NCI-H1694 (cell line): ENCODE measurements at regions not wholly inside any gene's neighbourhood (a gene's known extent, or its start where the extent isn't known, plus 50 kb on each side); places are given as distances from the start of the nearest gene placed in this dataset.

ENCODE experiments used
- DNase-seq: peaks from one replicate; lab custom pipeline; 2025; lab: John Stamatoyannopoulos, UW

GRCh38 chr1:103854279-103854678, 104.6 kb downstream of the AMY1C start:
- no peak for DNase-seq

- no peak for DNase-seq
Observed at GRCh38 chr1:103859721-103860120, 110.0 kb downstream of the AMY1C start.

- no peak for DNase-seq
Observed at GRCh38 chr1:103898576-103899345, 149.1 kb downstream of the AMY1C start.

- no peak for DNase-seq
Observed at GRCh38 chr1:103900005-103900404, 150.3 kb downstream of the AMY1C start.

- DNase-seq: no peak
Observed at GRCh38 chr1:103901072-103901471, 151.4 kb downstream of the AMY1C start.

- no peak for DNase-seq
Observed at GRCh38 chr1:103905363-103905762, 155.7 kb downstream of the AMY1C start.

- DNase-seq: no peak
Observed at GRCh38 chr1:103911450-103911849, 161.8 kb downstream of the AMY1C start.

GRCh38 chr1:103917795-103918194, 168.1 kb downstream of the AMY1C start:
- DNase-seq: no peak

- DNase-seq: no peak
Observed at GRCh38 chr1:103931891-103932290, 182.2 kb downstream of the AMY1C start.

- no peak for DNase-seq
Observed at GRCh38 chr1:103937763-103938357, 188.2 kb downstream of the AMY1C start.

GRCh38 chr1:103941086-103941485, 191.4 kb downstream of the AMY1C start:
- no peak for DNase-seq

GRCh38 chr1:103942029-103942428, 192.3 kb downstream of the AMY1C start:
- no peak for DNase-seq

GRCh38 chr1:103945774-103946173, 196.1 kb downstream of the AMY1C start:
- DNase-seq: no peak

GRCh38 chr1:103948526-103948925, 198.8 kb downstream of the AMY1C start:
- no peak for DNase-seq

- DNase-seq: no peak
Observed at GRCh38 chr1:103949779-103950178, 200.1 kb downstream of the AMY1C start.

- no peak for DNase-seq
Observed at GRCh38 chr1:103953386-103953785, 203.7 kb downstream of the AMY1C start.

- DNase-seq: no peak
Observed at GRCh38 chr1:103958699-103959098, 209.0 kb downstream of the AMY1C start.

- no peak for DNase-seq
Observed at GRCh38 chr1:103959565-103959964, 209.9 kb downstream of the AMY1C start.

- DNase-seq: no peak
Observed at GRCh38 chr1:103960045-103960444, 210.3 kb downstream of the AMY1C start.

GRCh38 chr1:103960710-103961109, 211.0 kb downstream of the AMY1C start:
- DNase-seq: no peak

GRCh38 chr1:103986792-103987191, 237.1 kb downstream of the AMY1C start:
- no peak for DNase-seq

GRCh38 chr1:103997631-103998030, 247.9 kb downstream of the AMY1C start:
- DNase-seq: no peak

- no peak for DNase-seq
Observed at GRCh38 chr1:104018922-104019674, 269.4 kb downstream of the AMY1C start.
